H1 (cell line): ENCODE measurements at regions not wholly inside any gene's neighbourhood (a gene's known extent, or its start where the extent isn't known, plus 50 kb on each side); places are given as distances from the start of the nearest gene placed in this dataset.

Experiments used
- CEBPB ChIP-seq: IDR thresholded peaks from 2 replicates; pipeline ENCODE4 v1.6.1; 2012; ENCODE audit warnings: low read depth, low read length
- EP300 ChIP-seq, 2 experiments: IDR thresholded peaks; 1 replicate in 1 of 2; 2 replicates in 1 of 2; pipeline ENCODE4 v1.6.1; 2011 to 2012; ENCODE audit warnings: low read depth in 2 of 2, low read length in 2 of 2, mild to moderate bottlenecking in 2 of 2, borderline replicate concordance in 1 of 2, inconsistent platforms in 1 of 2, moderate library complexity in 1 of 2
- HDAC6 ChIP-seq: IDR thresholded peaks from one replicate; pipeline ENCODE4 v1.7.1; 2012; ENCODE audit warnings: low read depth, mild to moderate bottlenecking, inconsistent platforms, low read length, moderate library complexity
- KDM5A ChIP-seq: fragments of 200-600 bp; IDR thresholded peaks from 2 replicates; pipeline ENCODE4 v1.7.1; 2012; ENCODE audit warnings: mild to moderate bottlenecking, low read length, inconsistent platforms, mixed read lengths
- POLR2AphosphoS5 ChIP-seq: IDR thresholded peaks from 2 replicates; pipeline ENCODE4 v1.6.1; 2011; ENCODE audit warnings: low read depth, low read length
- RNF2 ChIP-seq: fragments of 200-900, 300-1000 bp; sonication (generic); IDR thresholded peaks from 2 replicates; pipeline ENCODE4 v1.7.1; 2016; ENCODE audit warnings: borderline replicate concordance, low read depth, mild to moderate bottlenecking, antibody characterized with exemption, low read length; ENCODE audit not compliant: poor library complexity, severe bottlenecking; ENCODE audit errors: missing control alignments
- SP1 ChIP-seq: IDR thresholded peaks from 2 replicates; pipeline ENCODE4 v1.6.1; 2011; ENCODE audit warnings: low read depth, low read length
- TF ChIP-seq, protein P1 (sequence below): fragments of 300-600 bp; sonication (generic); IDR thresholded peaks from 2 replicates; pipeline ENCODE4 v1.7.1; 2012; ENCODE audit warnings: low read length, moderate library complexity, mild to moderate bottlenecking, inconsistent platforms; ENCODE audit not compliant: insufficient replicate concordance
- TF ChIP-seq, protein P2 (sequence below): IDR thresholded peaks from 2 replicates; pipeline ENCODE4 v1.6.1; 2011; ENCODE audit warnings: low read length, improper control_type of control experiment
- TF ChIP-seq, protein P3 (sequence below): IDR thresholded peaks from 2 replicates; pipeline ENCODE4 v1.6.1; 2012; ENCODE audit warnings: inconsistent platforms

DNA sequence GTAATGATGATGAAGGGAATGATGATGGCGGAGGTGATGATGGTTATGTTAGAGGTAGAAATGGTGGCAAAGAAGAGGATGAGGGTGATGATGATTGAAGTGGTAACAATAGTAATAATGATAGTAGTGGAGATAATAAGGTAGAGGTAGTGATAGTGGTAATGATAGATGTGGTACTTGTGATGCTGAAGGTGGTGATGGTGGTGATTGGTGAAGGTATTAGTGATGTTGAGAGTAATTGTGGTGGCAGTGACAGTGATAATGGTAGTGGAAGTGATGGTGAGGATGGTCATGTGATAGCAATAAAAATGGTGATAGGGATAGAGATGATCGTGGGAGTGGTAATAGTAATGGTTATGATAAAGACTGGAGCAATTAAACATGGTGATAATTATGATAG lies 108.8 kb downstream of the EFNB1 start (continued):
- TF ChIP-seq, protein P1, sequence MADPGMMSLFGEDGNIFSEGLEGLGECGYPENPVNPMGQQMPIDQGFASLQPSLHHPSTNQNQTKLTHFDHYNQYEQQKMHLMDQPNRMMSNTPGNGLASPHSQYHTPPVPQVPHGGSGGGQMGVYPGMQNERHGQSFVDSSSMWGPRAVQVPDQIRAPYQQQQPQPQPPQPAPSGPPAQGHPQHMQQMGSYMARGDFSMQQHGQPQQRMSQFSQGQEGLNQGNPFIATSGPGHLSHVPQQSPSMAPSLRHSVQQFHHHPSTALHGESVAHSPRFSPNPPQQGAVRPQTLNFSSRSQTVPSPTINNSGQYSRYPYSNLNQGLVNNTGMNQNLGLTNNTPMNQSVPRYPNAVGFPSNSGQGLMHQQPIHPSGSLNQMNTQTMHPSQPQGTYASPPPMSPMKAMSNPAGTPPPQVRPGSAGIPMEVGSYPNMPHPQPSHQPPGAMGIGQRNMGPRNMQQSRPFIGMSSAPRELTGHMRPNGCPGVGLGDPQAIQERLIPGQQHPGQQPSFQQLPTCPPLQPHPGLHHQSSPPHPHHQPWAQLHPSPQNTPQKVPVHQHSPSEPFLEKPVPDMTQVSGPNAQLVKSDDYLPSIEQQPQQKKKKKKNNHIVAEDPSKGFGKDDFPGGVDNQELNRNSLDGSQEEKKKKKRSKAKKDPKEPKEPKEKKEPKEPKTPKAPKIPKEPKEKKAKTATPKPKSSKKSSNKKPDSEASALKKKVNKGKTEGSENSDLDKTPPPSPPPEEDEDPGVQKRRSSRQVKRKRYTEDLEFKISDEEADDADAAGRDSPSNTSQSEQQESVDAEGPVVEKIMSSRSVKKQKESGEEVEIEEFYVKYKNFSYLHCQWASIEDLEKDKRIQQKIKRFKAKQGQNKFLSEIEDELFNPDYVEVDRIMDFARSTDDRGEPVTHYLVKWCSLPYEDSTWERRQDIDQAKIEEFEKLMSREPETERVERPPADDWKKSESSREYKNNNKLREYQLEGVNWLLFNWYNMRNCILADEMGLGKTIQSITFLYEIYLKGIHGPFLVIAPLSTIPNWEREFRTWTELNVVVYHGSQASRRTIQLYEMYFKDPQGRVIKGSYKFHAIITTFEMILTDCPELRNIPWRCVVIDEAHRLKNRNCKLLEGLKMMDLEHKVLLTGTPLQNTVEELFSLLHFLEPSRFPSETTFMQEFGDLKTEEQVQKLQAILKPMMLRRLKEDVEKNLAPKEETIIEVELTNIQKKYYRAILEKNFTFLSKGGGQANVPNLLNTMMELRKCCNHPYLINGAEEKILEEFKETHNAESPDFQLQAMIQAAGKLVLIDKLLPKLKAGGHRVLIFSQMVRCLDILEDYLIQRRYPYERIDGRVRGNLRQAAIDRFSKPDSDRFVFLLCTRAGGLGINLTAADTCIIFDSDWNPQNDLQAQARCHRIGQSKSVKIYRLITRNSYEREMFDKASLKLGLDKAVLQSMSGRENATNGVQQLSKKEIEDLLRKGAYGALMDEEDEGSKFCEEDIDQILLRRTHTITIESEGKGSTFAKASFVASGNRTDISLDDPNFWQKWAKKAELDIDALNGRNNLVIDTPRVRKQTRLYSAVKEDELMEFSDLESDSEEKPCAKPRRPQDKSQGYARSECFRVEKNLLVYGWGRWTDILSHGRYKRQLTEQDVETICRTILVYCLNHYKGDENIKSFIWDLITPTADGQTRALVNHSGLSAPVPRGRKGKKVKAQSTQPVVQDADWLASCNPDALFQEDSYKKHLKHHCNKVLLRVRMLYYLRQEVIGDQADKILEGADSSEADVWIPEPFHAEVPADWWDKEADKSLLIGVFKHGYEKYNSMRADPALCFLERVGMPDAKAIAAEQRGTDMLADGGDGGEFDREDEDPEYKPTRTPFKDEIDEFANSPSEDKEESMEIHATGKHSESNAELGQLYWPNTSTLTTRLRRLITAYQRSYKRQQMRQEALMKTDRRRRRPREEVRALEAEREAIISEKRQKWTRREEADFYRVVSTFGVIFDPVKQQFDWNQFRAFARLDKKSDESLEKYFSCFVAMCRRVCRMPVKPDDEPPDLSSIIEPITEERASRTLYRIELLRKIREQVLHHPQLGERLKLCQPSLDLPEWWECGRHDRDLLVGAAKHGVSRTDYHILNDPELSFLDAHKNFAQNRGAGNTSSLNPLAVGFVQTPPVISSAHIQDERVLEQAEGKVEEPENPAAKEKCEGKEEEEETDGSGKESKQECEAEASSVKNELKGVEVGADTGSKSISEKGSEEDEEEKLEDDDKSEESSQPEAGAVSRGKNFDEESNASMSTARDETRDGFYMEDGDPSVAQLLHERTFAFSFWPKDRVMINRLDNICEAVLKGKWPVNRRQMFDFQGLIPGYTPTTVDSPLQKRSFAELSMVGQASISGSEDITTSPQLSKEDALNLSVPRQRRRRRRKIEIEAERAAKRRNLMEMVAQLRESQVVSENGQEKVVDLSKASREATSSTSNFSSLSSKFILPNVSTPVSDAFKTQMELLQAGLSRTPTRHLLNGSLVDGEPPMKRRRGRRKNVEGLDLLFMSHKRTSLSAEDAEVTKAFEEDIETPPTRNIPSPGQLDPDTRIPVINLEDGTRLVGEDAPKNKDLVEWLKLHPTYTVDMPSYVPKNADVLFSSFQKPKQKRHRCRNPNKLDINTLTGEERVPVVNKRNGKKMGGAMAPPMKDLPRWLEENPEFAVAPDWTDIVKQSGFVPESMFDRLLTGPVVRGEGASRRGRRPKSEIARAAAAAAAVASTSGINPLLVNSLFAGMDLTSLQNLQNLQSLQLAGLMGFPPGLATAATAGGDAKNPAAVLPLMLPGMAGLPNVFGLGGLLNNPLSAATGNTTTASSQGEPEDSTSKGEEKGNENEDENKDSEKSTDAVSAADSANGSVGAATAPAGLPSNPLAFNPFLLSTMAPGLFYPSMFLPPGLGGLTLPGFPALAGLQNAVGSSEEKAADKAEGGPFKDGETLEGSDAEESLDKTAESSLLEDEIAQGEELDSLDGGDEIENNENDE: no peak
- TF ChIP-seq, protein P2, sequence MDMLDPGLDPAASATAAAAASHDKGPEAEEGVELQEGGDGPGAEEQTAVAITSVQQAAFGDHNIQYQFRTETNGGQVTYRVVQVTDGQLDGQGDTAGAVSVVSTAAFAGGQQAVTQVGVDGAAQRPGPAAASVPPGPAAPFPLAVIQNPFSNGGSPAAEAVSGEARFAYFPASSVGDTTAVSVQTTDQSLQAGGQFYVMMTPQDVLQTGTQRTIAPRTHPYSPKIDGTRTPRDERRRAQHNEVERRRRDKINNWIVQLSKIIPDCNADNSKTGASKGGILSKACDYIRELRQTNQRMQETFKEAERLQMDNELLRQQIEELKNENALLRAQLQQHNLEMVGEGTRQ: no peak
- TF ChIP-seq RNF2: no peak
- no peak for TF ChIP-seq POLR2AphosphoS5
- TF ChIP-seq CEBPB: no peak
- no peak for TF ChIP-seq KDM5A
- no peak for TF ChIP-seq HDAC6
- TF ChIP-seq EP300 (IDR thresholded peaks at IDR 0.05; ENCODE audit: borderline replicate concordance in 1 of 2, low read depth in 2 of 2, low read length in 2 of 2): no peak
- TF ChIP-seq, protein P3, sequence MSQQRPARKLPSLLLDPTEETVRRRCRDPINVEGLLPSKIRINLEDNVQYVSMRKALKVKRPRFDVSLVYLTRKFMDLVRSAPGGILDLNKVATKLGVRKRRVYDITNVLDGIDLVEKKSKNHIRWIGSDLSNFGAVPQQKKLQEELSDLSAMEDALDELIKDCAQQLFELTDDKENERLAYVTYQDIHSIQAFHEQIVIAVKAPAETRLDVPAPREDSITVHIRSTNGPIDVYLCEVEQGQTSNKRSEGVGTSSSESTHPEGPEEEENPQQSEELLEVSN: no peak
- no peak for TF ChIP-seq SP1
